HS-27A (cell line): ENCODE measurements at regions not wholly inside any gene's neighbourhood (a gene's known extent, or its start where the extent isn't known, plus 50 kb on each side); places are given as distances from the start of the nearest gene placed in this dataset.

ENCODE experiments used
- DNase-seq: peaks from one replicate; pipeline ENCODE4 v3.0.0-alpha.2; 2012; ENCODE audit warnings: low read depth, missing footprints

- DNase-seq, result no peak
These were observed 55.1 kb upstream of the LAMA2 start for GRCh38 chr6:128827675-128828464.

- DNase-seq, result no peak
These were observed 56.3 kb upstream of the LAMA2 start for GRCh38 chr6:128826606-128827005.

- no peak for DNase-seq
These were observed 60.7 kb upstream of the LAMA2 start for GRCh38 chr6:128822271-128822670.

GRCh38 chr6:128821116-128821515, 61.8 kb upstream of the LAMA2 start:
- DNase-seq, result no peak

- no peak for DNase-seq
These were observed 74.1 kb upstream of the LAMA2 start for GRCh38 chr6:128808856-128809255.

- DNase-seq, result no peak
These were observed 75.4 kb upstream of the LAMA2 start for GRCh38 chr6:128807577-128807976.

- no peak for DNase-seq
These were observed 76.7 kb upstream of the LAMA2 start for GRCh38 chr6:128806261-128806660.

- no peak for DNase-seq
These were observed 79.0 kb upstream of the LAMA2 start for GRCh38 chr6:128803911-128804310.

- no peak for DNase-seq
These were observed 81.3 kb upstream of the LAMA2 start for GRCh38 chr6:128801621-128802020.

GRCh38 chr6:128784266-128784665, 98.7 kb upstream of the LAMA2 start:
- no peak for DNase-seq

- DNase-seq, result no peak
These were observed 114.8 kb upstream of the LAMA2 start for GRCh38 chr6:128768187-128768586.

- no peak for DNase-seq
These were observed 115.2 kb upstream of the LAMA2 start for GRCh38 chr6:128767705-128768104.

- no peak for DNase-seq
These were observed 115.8 kb upstream of the LAMA2 start for GRCh38 chr6:128767150-128767549.

GRCh38 chr6:128763599-128764300, 119.2 kb upstream of the LAMA2 start:
- DNase-seq, result no peak

GRCh38 chr6:128759901-128760300, 123.0 kb upstream of the LAMA2 start:
- no peak for DNase-seq

- no peak for DNase-seq
These were observed 123.5 kb upstream of the LAMA2 start for GRCh38 chr6:128759447-128759846.

- no peak for DNase-seq
These were observed 125.0 kb upstream of the LAMA2 start for GRCh38 chr6:128757961-128758360.

- DNase-seq, result no peak
These were observed 128.2 kb upstream of the LAMA2 start for GRCh38 chr6:128754658-128755256.

- no peak for DNase-seq
These were observed 138.8 kb upstream of the LAMA2 start for GRCh38 chr6:128743974-128744765.

- no peak for DNase-seq
These were observed 140.0 kb upstream of the LAMA2 start for GRCh38 chr6:128742900-128743299.

- no peak for DNase-seq
These were observed 142.0 kb upstream of the LAMA2 start for GRCh38 chr6:128740951-128741350.

GRCh38 chr6:128739112-128739511, 143.8 kb upstream of the LAMA2 start:
- no peak for DNase-seq
